Prostate gland (tissue), 2 donors: ENCODE measurements at regions not wholly inside any gene's neighbourhood (a gene's known extent, or its start where the extent isn't known, plus 50 kb on each side); places are given as distances from the start of the nearest gene placed in this dataset.

ENCODE experiments used
- CTCF ChIP-seq, 4 experiments: fragments of 200-600 bp in 2 of 4; fragments of 450-650 bp in 2 of 4; sonication (generic) in 2 of 4; IDR thresholded peaks; 1 replicate in 3 of 4; 2 replicates in 1 of 4; pipeline ENCODE4 v1.5.1; 2016 to 2019; ENCODE audit warnings: antibody characterized with exemption in 4 of 4, mild to moderate bottlenecking in 2 of 4, moderate library complexity in 2 of 4
- POLR2A ChIP-seq: fragments of 450-650 bp; IDR thresholded peaks from one replicate; pipeline ENCODE4 v1.6.1; 2016; ENCODE audit warnings: antibody characterized with exemption, mild to moderate bottlenecking

GRCh38 chr12:124422570-124423523 is 128.0 kb downstream of the RFLNA start:
- TF ChIP-seq CTCF (IDR thresholded peaks at IDR 0.05) = peak in 1 of 4 experiments; percentile 15
- TF ChIP-seq POLR2A = peak; percentile 31
